Endodermal cell (in vitro differentiated cells): ENCODE measurements at regions not wholly inside any gene's neighbourhood (a gene's known extent, or its start where the extent isn't known, plus 50 kb on each side); places are given as distances from the start of the nearest gene placed in this dataset.
"Not testable (repeated sequence)": the region's sequence is repeated elsewhere in the genome, so short reads cannot be mapped to it uniquely, and the experiment has no call there.

ENCODE experiments used
- DNase-seq: peaks from one replicate; pipeline ENCODE4 v3.0.0-alpha.2; 2017
- H3K27ac ChIP-seq: 2 replicates; pipeline ENCODE4 v1.5.1; 2013; ENCODE audit warnings: mild to moderate bottlenecking, low read depth, low read length, moderate library complexity
- H3K27me3 ChIP-seq: 2 replicates; pipeline ENCODE4 v1.6.1; 2013; ENCODE audit warnings: mild to moderate bottlenecking, low read length, moderate library complexity; ENCODE audit not compliant: insufficient read depth, control insufficient read depth, poor library complexity, severe bottlenecking
- H3K36me3 ChIP-seq: 2 replicates; pipeline ENCODE4 v1.7.0; 2013; ENCODE audit warnings: mild to moderate bottlenecking, low read length, moderate library complexity; ENCODE audit not compliant: control insufficient read depth, insufficient read depth
- H3K4me1 ChIP-seq: one replicate; pipeline ENCODE4 v1.7.0; 2013; ENCODE audit warnings: low read length; ENCODE audit not compliant: control insufficient read depth, insufficient read depth
- H3K4me3 ChIP-seq: 2 replicates; pipeline ENCODE4 v1.5.1; 2013; ENCODE audit warnings: mild to moderate bottlenecking, low read length, moderate library complexity
- H3K9ac ChIP-seq: 2 replicates; pipeline ENCODE4 v1.6.1; 2013; ENCODE audit warnings: mild to moderate bottlenecking, low read length, moderate library complexity; ENCODE audit not compliant: poor library complexity, severe bottlenecking; ENCODE audit errors: extremely low read depth
- H3K9me3 ChIP-seq: 2 replicates; pipeline ENCODE4 v1.6.1; 2013; ENCODE audit warnings: mild to moderate bottlenecking, low read length, moderate library complexity; ENCODE audit not compliant: control insufficient read depth
- H3K27ac Mint-ChIP-seq: 2 replicates; pipeline ENCODE4 v1.8.0; 2020; ENCODE audit warnings: mixed read lengths
- H3K27me3 Mint-ChIP-seq: 2 replicates; pipeline ENCODE4 v1.8.0; 2021; ENCODE audit warnings: mild to moderate bottlenecking, mixed read lengths; ENCODE audit not compliant: insufficient read depth
- H3K36me3 Mint-ChIP-seq: 2 replicates; pipeline ENCODE4 v1.8.0; 2020; ENCODE audit warnings: low read depth, mixed read lengths
- H3K4me1 Mint-ChIP-seq: 2 replicates; pipeline ENCODE4 v1.8.0; 2020; ENCODE audit warnings: mixed read lengths
- H3K4me3 Mint-ChIP-seq: 2 replicates; pipeline ENCODE4 v1.8.0; 2020; ENCODE audit warnings: mild to moderate bottlenecking, moderate library complexity, mixed read lengths
- H3K9me3 Mint-ChIP-seq: 2 replicates; pipeline ENCODE4 v1.8.0; 2020; ENCODE audit warnings: mild to moderate bottlenecking, mixed read lengths
- CTCF ChIP-seq: fragments of 200-600 bp; sonication (generic); conservative IDR thresholded peaks from 2 replicates; pipeline ENCODE4 v1.5.0; 2021; ENCODE audit warnings: antibody characterized with exemption, mild to moderate bottlenecking
- WGBS, 2 experiments: methylation state at CpG; one replicate each; pipeline versions ENCODE4 v1.1.5 to v1.1.7; 2013; ENCODE audit warnings: missing lambda C conversion rate in 2 of 2, mixed read lengths in 1 of 2; ENCODE audit not compliant: insufficient coverage in 1 of 2, insufficient read length in 1 of 2; 5-methylcytosine and 5-hydroxymethylcytosine counted together

DNA sequence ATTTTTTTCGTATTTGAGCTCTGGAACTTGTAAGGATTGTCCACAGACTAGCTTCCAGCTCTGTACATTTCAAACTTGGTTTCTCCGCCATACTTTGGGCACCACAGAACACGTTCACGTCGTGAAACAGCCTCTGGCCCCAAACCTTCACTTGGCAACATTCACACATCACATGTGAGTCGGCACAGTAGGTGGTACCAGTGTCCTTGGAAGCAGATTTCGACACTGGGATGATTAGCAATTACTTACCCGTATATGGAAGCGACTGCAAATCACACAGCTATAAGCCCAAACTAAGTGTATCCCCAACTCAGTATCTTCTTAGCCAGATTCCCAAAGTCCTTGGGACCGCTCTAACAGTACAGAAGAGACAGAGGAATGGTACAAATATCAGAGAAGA is 60.2 kb downstream of the MAFB start:
- Mint-ChIP-seq H3K27me3 (peaks cover 2% of the 10 kb centered on the region), H3K36me3 (no peaks in the 10 kb centered on the region), H3K4me3 (no peak overlapping the region), H3K4me1 (peaks cover 9% of the 10 kb centered on the region), H3K27ac (no peak overlapping the region), H3K9me3 (peaks cover 11% of the 10 kb centered on the region)
- no peak for TF ChIP-seq CTCF
- Histone ChIP-seq H3K4me3 (no peak overlapping the region), H3K9ac (no peak overlapping the region), H3K36me3 (no peaks in the 10 kb centered on the region), H3K4me1 (no peaks in the 10 kb centered on the region), H3K27me3 (no peaks in the 10 kb centered on the region), H3K27ac (no peak overlapping the region), H3K9me3 (peaks cover 13% of the 10 kb centered on the region)
- WGBS, 2 experiments: 75 to 84% methylated on average over 9 to 10 of the region's 10 CpGs
- DNase-seq: no peak

- not testable (repeated sequence) for DNase-seq, H3K9me3 Mint-ChIP-seq, H3K4me1 Mint-ChIP-seq, H3K36me3 ChIP-seq, H3K27ac Mint-ChIP-seq, H3K36me3 Mint-ChIP-seq, H3K4me1 ChIP-seq, H3K9me3 ChIP-seq, H3K4me3 ChIP-seq, H3K27me3 ChIP-seq, H3K9ac ChIP-seq, H3K27ac ChIP-seq
- Mint-ChIP-seq H3K27me3 (peaks cover 10% of the 10 kb centered on the region), H3K4me3 (peak overlapping the region; percentile 52)
- WGBS, 2 experiments: 94% methylated on average over 2 of the region's 7 CpGs; no CpG with 5 or more reads in 1 of the 2 experiments
Measured at GRCh38 chr20:40619053-40619452, 70.0 kb downstream of the MAFB start.

GRCh38 chr20:40617594-40617993 is 71.4 kb downstream of the MAFB start:
- no peak overlapping the region for H3K4me3 Mint-ChIP-seq
- TF ChIP-seq CTCF: no peak
- peaks cover 10% of the 10 kb centered on the region for H3K27me3 Mint-ChIP-seq
- H3K36me3 Mint-ChIP-seq: no peaks in the 10 kb centered on the region
- 93 to 100% methylated on average over 2 to 6 of the region's 6 CpGs for WGBS, 2 experiments
- Histone ChIP-seq H3K4me3 (no peak overlapping the region), H3K9me3 (no peaks in the 10 kb centered on the region), H3K27ac (no peak overlapping the region), H3K27me3 (no peaks in the 10 kb centered on the region), H3K9ac (no peak overlapping the region), H3K4me1 (no peaks in the 10 kb centered on the region), H3K36me3 (no peaks in the 10 kb centered on the region)
- peaks cover 3% of the 10 kb centered on the region for H3K9me3 Mint-ChIP-seq
- no peaks in the 10 kb centered on the region for H3K4me1 Mint-ChIP-seq
- no peak overlapping the region for H3K27ac Mint-ChIP-seq
- DNase-seq: no peak

- Histone ChIP-seq H3K4me1 (no peaks in the 10 kb centered on the region), H3K27ac (no peak overlapping the region), H3K4me3 (no peak overlapping the region), H3K9me3 (no peaks in the 10 kb centered on the region), H3K9ac (no peak overlapping the region), H3K27me3 (no peaks in the 10 kb centered on the region), H3K36me3 (no peaks in the 10 kb centered on the region)
- Mint-ChIP-seq H3K4me1 (peaks cover 4% of the 10 kb centered on the region), H3K4me3 (no peak overlapping the region), H3K27me3 (peaks cover 12% of the 10 kb centered on the region), H3K9me3 (no peaks in the 10 kb centered on the region), H3K36me3 (no peaks in the 10 kb centered on the region), H3K27ac (no peak overlapping the region)
- no peak for DNase-seq
- TF ChIP-seq CTCF: no peak
Measured at GRCh38 chr20:40612837-40613236, 76.2 kb downstream of the MAFB start.
